OCI-LY1 (cell line): ENCODE measurements at regions not wholly inside any gene's neighbourhood (a gene's known extent, or its start where the extent isn't known, plus 50 kb on each side); places are given as distances from the start of the nearest gene placed in this dataset.

Source experiments
- EZH2 ChIP-seq: fragments of 200-600 bp; sonication (generic), shearing (Covaris generic); IDR thresholded peaks from 2 replicates; pipeline ENCODE4 v1.8.0; 2017; ENCODE audit warnings: borderline replicate concordance, mixed run types, mild to moderate bottlenecking, antibody characterized with exemption, low read length, moderate library complexity, mixed read lengths
- TF ChIP-seq, protein P1 (sequence below): fragments of 200-600 bp; sonication (generic), shearing (Covaris generic); IDR thresholded peaks from 2 replicates; pipeline ENCODE4 v1.5.1; 2017; ENCODE audit warnings: mild to moderate bottlenecking, antibody characterized with exemption, low read length, moderate library complexity, mixed read lengths

DNA sequence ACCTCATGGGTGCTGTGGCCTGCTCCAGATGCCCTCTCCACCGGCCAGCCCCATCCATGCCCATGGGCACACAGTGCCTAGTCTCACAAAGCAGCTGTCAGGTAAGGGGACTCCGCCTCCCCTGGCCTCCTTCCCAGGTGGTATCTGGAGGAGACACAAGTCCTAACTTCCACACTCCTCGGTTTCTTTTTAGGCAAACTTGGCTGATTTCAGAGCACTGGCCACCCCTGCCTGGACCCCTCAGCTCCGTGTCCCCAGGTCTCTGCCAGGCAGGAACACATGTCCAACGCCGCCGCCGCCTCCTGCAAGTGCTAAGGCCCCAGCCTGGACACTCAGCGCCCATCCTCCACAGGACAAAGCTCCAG, 324.1 kb upstream of the DIO3 start:
- no peak for TF ChIP-seq EZH2
- TF ChIP-seq, protein P1, sequence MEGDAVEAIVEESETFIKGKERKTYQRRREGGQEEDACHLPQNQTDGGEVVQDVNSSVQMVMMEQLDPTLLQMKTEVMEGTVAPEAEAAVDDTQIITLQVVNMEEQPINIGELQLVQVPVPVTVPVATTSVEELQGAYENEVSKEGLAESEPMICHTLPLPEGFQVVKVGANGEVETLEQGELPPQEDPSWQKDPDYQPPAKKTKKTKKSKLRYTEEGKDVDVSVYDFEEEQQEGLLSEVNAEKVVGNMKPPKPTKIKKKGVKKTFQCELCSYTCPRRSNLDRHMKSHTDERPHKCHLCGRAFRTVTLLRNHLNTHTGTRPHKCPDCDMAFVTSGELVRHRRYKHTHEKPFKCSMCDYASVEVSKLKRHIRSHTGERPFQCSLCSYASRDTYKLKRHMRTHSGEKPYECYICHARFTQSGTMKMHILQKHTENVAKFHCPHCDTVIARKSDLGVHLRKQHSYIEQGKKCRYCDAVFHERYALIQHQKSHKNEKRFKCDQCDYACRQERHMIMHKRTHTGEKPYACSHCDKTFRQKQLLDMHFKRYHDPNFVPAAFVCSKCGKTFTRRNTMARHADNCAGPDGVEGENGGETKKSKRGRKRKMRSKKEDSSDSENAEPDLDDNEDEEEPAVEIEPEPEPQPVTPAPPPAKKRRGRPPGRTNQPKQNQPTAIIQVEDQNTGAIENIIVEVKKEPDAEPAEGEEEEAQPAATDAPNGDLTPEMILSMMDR: no peak
